Cardiac muscle cell (in vitro differentiated cells and primary cell): ENCODE measurements at regions not wholly inside any gene's neighbourhood (a gene's known extent, or its start where the extent isn't known, plus 50 kb on each side); places are given as distances from the start of the nearest gene placed in this dataset.

Experiments used
- DNase-seq, 2 donors: peaks; one replicate each; pipeline versions ENCODE4 v3.0.0 to v3.0.0-alpha.2; 2010 to 2017; ENCODE audit warnings: low read depth in 1 of 2, low spot score in 1 of 2
- H3K27ac ChIP-seq: fragments of 200-600 bp; sonication (generic); 2 replicates; pipeline ENCODE4 v1.5.1; 2016
- H3K27me3 ChIP-seq: fragments of 200-600 bp; sonication (generic); 2 replicates; pipeline ENCODE4 v1.6.0; 2016; ENCODE audit warnings: control low read depth
- H3K36me3 ChIP-seq: fragments of 200-600 bp; sonication (generic); 2 replicates; pipeline ENCODE4 v1.5.1; 2016; ENCODE audit warnings: control low read depth
- H3K4me1 ChIP-seq: fragments of 200-600 bp; sonication (generic); 2 replicates; pipeline ENCODE4 v1.8.1; 2017; ENCODE audit warnings: low read depth, mild to moderate bottlenecking, mixed run types
- H3K4me3 ChIP-seq: fragments of 200-600 bp; sonication (generic); 2 replicates; pipeline ENCODE4 v1.5.1; 2016; ENCODE audit warnings: mild to moderate bottlenecking
- H3K9me3 ChIP-seq: fragments of 200-600 bp; sonication (generic); 2 replicates; pipeline ENCODE4 v1.5.1; 2017; ENCODE audit warnings: low read depth, mild to moderate bottlenecking, control low read depth
- CTCF ChIP-seq: IDR thresholded peaks from 2 replicates; pipeline ENCODE4 v1.5.1; 2012; ENCODE audit warnings: low read depth, mild to moderate bottlenecking, low read length

- no peaks in the 10 kb centered on the region for H3K27me3 ChIP-seq
- DNase-seq = no peak
- no peaks in the 10 kb centered on the region for H3K4me1 ChIP-seq
- H3K27ac ChIP-seq = no peak overlapping the region
- no peak overlapping the region for H3K4me3 ChIP-seq
- H3K9me3 ChIP-seq = no peaks in the 10 kb centered on the region
- no peaks in the 10 kb centered on the region for H3K36me3 ChIP-seq
- TF ChIP-seq CTCF = no peak
Observed at GRCh38 chr5:40080191-40080590, 599.5 kb upstream of the PTGER4 start.

GRCh38 chr5:40078898-40079575 is 600.7 kb upstream of the PTGER4 start:
- no peak overlapping the region for H3K4me3 ChIP-seq
- no peaks in the 10 kb centered on the region for H3K4me1 ChIP-seq
- no peak for TF ChIP-seq CTCF
- no peak overlapping the region for H3K27ac ChIP-seq
- H3K27me3 ChIP-seq = no peaks in the 10 kb centered on the region
- H3K9me3 ChIP-seq = no peaks in the 10 kb centered on the region
- no peaks in the 10 kb centered on the region for H3K36me3 ChIP-seq
- DNase-seq = no peak

- H3K4me3 ChIP-seq = no peak overlapping the region
- no peaks in the 10 kb centered on the region for H3K36me3 ChIP-seq
- DNase-seq = peak in 1 of 2 donors; percentile 7
- H3K9me3 ChIP-seq = no peaks in the 10 kb centered on the region
- TF ChIP-seq CTCF = no peak
- H3K27me3 ChIP-seq = no peaks in the 10 kb centered on the region
- H3K27ac ChIP-seq = no peak overlapping the region
- H3K4me1 ChIP-seq = no peaks in the 10 kb centered on the region
Observed at GRCh38 chr5:40074826-40075225, 604.9 kb upstream of the PTGER4 start.

GRCh38 chr5:40073927-40074326 is 605.8 kb upstream of the PTGER4 start:
- Histone ChIP-seq H3K27me3 (no peaks in the 10 kb centered on the region), H3K36me3 (no peaks in the 10 kb centered on the region), H3K4me3 (no peak overlapping the region), H3K4me1 (no peaks in the 10 kb centered on the region), H3K9me3 (no peaks in the 10 kb centered on the region), H3K27ac (no peak overlapping the region)
- TF ChIP-seq CTCF = no peak
- DNase-seq = no peak

- DNase-seq = no peak
- Histone ChIP-seq H3K4me3 (no peak overlapping the region), H3K27me3 (no peaks in the 10 kb centered on the region), H3K4me1 (no peaks in the 10 kb centered on the region), H3K27ac (no peak overlapping the region), H3K9me3 (no peaks in the 10 kb centered on the region), H3K36me3 (no peaks in the 10 kb centered on the region)
- TF ChIP-seq CTCF = no peak
Observed at GRCh38 chr5:40071870-40072269, 607.8 kb upstream of the PTGER4 start.
